GM12864 (cell line): ENCODE measurements at regions not wholly inside any gene's neighbourhood (a gene's known extent, or its start where the extent isn't known, plus 50 kb on each side); places are given as distances from the start of the nearest gene placed in this dataset.

Source experiments
- DNase-seq: peaks from one replicate; pipeline ENCODE4 v3.0.0-alpha.2; 2011; ENCODE audit warnings: low read depth
- H3K4me3 ChIP-seq: 2 replicates; pipeline ENCODE4 v1.5.1; 2011; ENCODE audit warnings: mild to moderate bottlenecking, low read depth, low read length, control low read depth
- CTCF ChIP-seq: IDR thresholded peaks from 2 replicates; pipeline ENCODE4 v1.5.1; 2011; ENCODE audit warnings: low read depth, mild to moderate bottlenecking, moderate library complexity, low read length, control low read depth, inconsistent platforms; ENCODE audit errors: missing control alignments

- no peak for DNase-seq
- TF ChIP-seq CTCF: no peak
- H3K4me3 ChIP-seq: no peak overlapping the region
Measured at GRCh38 chr4:175407926-175408325, 404.1 kb downstream of the GPM6A start.

DNA sequence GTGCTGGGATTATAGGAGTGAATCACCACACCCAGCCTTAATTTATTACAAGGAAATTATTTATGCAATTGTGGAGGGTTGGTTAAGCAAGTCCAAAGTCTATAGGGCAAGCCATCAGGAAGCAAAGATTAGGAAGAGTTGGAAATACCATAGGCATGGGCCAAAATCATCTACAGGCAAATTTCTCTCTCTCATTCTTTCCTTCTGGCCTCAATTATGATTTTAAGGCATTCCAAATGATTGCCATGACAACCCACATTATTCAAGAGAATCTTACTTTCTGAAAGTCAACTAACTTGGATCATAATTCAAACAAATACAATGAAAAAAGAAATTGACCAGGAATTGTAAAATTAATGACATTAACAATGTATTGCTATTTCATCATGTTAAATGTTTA, 400.8 kb downstream of the GPM6A start:
- no peak for DNase-seq
- no peak overlapping the region for H3K4me3 ChIP-seq
- TF ChIP-seq CTCF: no peak

GRCh38 chr4:175412161-175412560, 399.9 kb downstream of the GPM6A start:
- H3K4me3 ChIP-seq: no peak overlapping the region
- DNase-seq: no peak
- TF ChIP-seq CTCF: no peak

DNA sequence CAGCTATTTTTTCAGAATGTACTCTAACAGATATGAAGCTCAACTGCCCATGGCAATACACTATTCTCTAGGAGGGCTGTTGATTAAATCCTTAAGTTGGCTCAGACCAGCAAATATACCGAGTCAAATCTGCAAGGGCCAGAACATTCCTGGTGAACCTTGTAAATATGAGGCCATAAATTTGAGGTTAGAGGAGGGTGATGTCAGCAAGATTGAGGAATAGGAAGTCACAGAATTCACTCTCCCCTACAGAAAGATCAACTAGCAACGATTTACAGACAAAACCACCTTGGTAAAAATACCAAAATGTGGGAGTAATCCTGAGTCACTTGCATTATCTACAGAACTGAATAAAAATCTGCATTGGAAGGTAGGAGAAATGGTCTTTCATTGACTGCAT, 399.3 kb downstream of the GPM6A start:
- no peak for TF ChIP-seq CTCF
- H3K4me3 ChIP-seq: no peak overlapping the region
- DNase-seq: no peak

DNA sequence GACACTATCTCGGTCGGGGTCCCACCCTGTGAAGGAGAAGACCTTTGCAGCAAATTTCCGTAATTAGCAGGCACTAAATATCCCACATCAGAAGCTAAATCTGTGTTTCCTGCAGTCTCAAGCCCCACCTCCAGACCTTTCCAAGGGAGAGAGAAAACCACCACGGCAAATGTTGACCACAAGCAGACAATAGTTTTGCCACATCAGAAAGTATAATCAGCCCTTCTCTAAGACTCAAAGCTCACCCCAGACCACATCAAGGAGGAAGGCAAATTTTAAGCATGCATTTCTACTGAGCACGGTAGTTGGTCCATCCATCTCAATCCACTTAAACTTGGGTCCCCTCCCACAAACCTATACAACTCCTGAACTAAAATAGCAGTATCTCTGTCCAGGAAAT, 398.5 kb downstream of the GPM6A start:
- no peak for DNase-seq
- no peak overlapping the region for H3K4me3 ChIP-seq
- no peak for TF ChIP-seq CTCF

GRCh38 chr4:175414602-175415001, 397.5 kb downstream of the GPM6A start:
- no peak for DNase-seq
- no peak for TF ChIP-seq CTCF
- no peak overlapping the region for H3K4me3 ChIP-seq

DNA sequence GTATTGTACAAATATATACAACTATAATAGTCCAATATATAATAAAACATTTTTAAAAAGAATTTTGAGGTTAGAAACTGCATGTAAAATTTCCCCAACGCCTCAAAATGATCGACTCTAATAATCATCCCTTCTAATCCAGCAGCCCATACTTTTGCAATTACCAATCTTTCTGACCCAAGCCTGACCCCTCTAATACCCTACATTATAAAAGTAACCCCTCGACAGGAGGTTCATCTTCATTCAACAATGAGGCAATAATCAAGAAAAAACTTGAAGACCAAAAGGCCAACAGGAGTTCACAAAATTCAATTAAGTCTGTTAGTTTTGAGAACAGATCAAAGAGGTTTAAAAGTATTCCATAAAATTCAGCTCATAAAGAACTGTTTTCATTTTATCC, 393.5 kb downstream of the GPM6A start:
- no peak for DNase-seq
- H3K4me3 ChIP-seq: no peak overlapping the region
- TF ChIP-seq CTCF: no peak
